ENCODE measurements at regions not wholly inside any gene's neighbourhood (a gene's known extent, or its start where the extent isn't known, plus 50 kb on each side); places are given as distances from the start of the nearest gene placed in this dataset.

DNA sequence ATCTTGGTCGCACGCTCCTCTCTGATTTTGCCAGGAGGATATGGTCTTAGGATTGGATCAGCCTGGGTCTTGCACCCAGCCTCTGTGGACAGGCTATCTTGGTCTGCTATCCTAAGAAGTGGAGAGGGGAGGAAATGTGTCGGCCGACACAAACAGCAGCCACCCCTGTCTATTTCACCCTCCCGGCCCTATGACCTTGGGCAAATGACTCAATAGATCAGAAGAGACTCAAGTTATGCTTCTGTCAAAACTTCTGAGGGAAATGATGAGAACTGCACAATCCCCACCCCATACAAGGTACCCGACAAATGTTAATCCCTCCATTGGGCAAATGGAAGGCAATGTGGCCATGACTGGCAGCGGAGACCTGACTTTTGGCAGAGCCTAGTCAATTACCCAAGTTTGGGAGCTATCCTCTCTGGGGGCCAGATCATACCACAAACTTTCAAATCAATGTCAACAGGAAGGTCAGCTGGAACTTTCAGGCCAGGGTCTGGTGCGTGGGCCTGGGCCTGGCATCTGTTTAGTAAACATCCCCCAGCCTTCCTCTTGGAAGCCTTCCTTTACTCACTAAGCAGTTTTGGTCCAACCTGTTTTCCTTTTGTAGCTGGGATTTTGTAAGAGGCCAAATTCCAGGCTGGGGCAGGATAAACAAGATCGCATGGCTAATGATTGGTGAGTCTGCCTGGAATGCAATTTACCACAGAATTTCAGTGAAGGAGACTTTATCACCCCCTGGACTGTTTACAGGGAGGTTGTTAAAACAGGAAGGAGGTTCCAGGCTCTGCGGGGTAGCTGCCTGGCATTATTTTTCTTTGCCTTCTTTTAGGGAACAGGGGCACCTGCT lies 64.2 kb upstream of the CPEB4 start:
- TF ChIP-seq, protein P1, sequence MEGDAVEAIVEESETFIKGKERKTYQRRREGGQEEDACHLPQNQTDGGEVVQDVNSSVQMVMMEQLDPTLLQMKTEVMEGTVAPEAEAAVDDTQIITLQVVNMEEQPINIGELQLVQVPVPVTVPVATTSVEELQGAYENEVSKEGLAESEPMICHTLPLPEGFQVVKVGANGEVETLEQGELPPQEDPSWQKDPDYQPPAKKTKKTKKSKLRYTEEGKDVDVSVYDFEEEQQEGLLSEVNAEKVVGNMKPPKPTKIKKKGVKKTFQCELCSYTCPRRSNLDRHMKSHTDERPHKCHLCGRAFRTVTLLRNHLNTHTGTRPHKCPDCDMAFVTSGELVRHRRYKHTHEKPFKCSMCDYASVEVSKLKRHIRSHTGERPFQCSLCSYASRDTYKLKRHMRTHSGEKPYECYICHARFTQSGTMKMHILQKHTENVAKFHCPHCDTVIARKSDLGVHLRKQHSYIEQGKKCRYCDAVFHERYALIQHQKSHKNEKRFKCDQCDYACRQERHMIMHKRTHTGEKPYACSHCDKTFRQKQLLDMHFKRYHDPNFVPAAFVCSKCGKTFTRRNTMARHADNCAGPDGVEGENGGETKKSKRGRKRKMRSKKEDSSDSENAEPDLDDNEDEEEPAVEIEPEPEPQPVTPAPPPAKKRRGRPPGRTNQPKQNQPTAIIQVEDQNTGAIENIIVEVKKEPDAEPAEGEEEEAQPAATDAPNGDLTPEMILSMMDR (IDR thresholded peaks at IDR 0.05), result no peak
- no peak for TF ChIP-seq POLR2AphosphoS5 (IDR thresholded peaks at IDR 0.05)
